SK-N-SH (cell line): ENCODE measurements at regions not wholly inside any gene's neighbourhood (a gene's known extent, or its start where the extent isn't known, plus 50 kb on each side); places are given as distances from the start of the nearest gene placed in this dataset.

Source experiments
- CTCF ChIA-PET: fragments of 300-600, 350-600 bp; formaldehyde crosslinking; extraction: SDS; loops from one replicate; lab custom pipeline; 2021; lab: Yijun Ruan, JAX
- POLR2A ChIA-PET: fragments of 350-600 bp; sonication (Branson Sonifier 250); formaldehyde crosslinking; extraction: SDS; loops from one replicate; lab custom pipeline; 2020; ENCODE audit warnings: antibody characterized with exemption, inconsistent platforms; lab: Yijun Ruan, JAX
- DNase-seq: peaks from one replicate; pipeline ENCODE4 v3.0.0; 2012
- H2AFZ ChIP-seq: fragments of 200-600 bp; sonication (generic); 2 replicates; pipeline ENCODE4 v1.8.1; 2016; ENCODE audit warnings: antibody characterized with exemption, mild to moderate bottlenecking, low read depth
- H3F3A ChIP-seq: fragments of 200-600 bp; sonication (generic); replicated peaks from 2 replicates; pipeline ENCODE3; 2016; ENCODE audit warnings: antibody characterized with exemption, mild to moderate bottlenecking; ENCODE audit not compliant: insufficient read depth
- H3K27ac ChIP-seq, 2 experiments: fragments of 200-500 bp in 1 of 2; fragments of 200-600 bp in 1 of 2; sonication (Bioruptor generic) in 1 of 2; sonication (generic), shearing (Covaris generic) in 1 of 2; 2 replicates each; pipeline versions ENCODE4 v1.5.1 to v1.6.1; 2014 to 2016; ENCODE audit warnings: low read depth in 2 of 2, inconsistent platforms in 1 of 2, low read length in 1 of 2, mild to moderate bottlenecking in 1 of 2, mixed read lengths in 1 of 2
- H3K27me3 ChIP-seq: fragments of 200-600 bp; sonication (generic), shearing (Covaris generic); 2 replicates; pipeline ENCODE4 v1.6.1; 2016; ENCODE audit warnings: mixed run types; ENCODE audit not compliant: insufficient read depth
- H3K36me3 ChIP-seq, 2 experiments: fragments of 200-500 bp in 1 of 2; fragments of 200-600 bp in 1 of 2; sonication (Bioruptor generic) in 1 of 2; sonication (generic) in 1 of 2; replicated peaks in 1 of 2; 2 replicates each; pipeline versions ENCODE3 to v1.5.1; 2014 to 2016; ENCODE audit warnings: low read length in 1 of 2, mild to moderate bottlenecking in 1 of 2; ENCODE audit not compliant: insufficient read depth in 2 of 2, control insufficient read depth in 1 of 2
- H3K4me1 ChIP-seq, 2 experiments: fragments of 200-500 bp in 1 of 2; fragments of 200-600 bp in 1 of 2; sonication (Bioruptor generic) in 1 of 2; sonication (generic), shearing (Covaris generic) in 1 of 2; 2 replicates each; pipeline versions ENCODE4 v1.5.1 to v1.6.1; 2014 to 2016; ENCODE audit warnings: low read depth in 1 of 2, low read length in 1 of 2, mixed run types in 1 of 2; ENCODE audit not compliant: insufficient read depth in 2 of 2, control insufficient read depth in 1 of 2
- H3K4me2 ChIP-seq: fragments of 200-600 bp; sonication (generic), shearing (Covaris generic); 2 replicates; pipeline ENCODE4 v1.6.1; 2017; ENCODE audit warnings: mixed run types
- H3K4me3 ChIP-seq, 2 experiments: fragments of 200-500 bp in 1 of 2; fragments of 200-600 bp in 1 of 2; sonication (Bioruptor generic) in 1 of 2; sonication (generic), shearing (Covaris generic) in 1 of 2; 2 replicates each; pipeline versions ENCODE4 v1.5.1 to v1.8.1; 2014 to 2016; ENCODE audit warnings: low read depth in 2 of 2, inconsistent platforms in 1 of 2, low read length in 1 of 2, mild to moderate bottlenecking in 1 of 2, mixed read lengths in 1 of 2, moderate library complexity in 1 of 2
- H3K79me2 ChIP-seq: fragments of 200-600 bp; sonication (generic); 2 replicates; pipeline ENCODE4 v1.8.1; 2017; ENCODE audit warnings: mild to moderate bottlenecking; ENCODE audit not compliant: insufficient read depth
- H3K9ac ChIP-seq: fragments of 200-600 bp; sonication (generic); 2 replicates; pipeline ENCODE4 v1.6.1; 2017; ENCODE audit warnings: mixed run types
- H3K9me2 ChIP-seq: fragments of 200-600 bp; sonication (generic); 2 replicates; pipeline ENCODE4 v1.6.1; 2017; ENCODE audit warnings: mixed run types
- H3K9me3 ChIP-seq: fragments of 200-600 bp; sonication (generic); 2 replicates; pipeline ENCODE4 v1.6.1; 2017; ENCODE audit warnings: mixed run types, mild to moderate bottlenecking, moderate library complexity
- H4K20me1 ChIP-seq: fragments of 200-600 bp; sonication (generic); 2 replicates; pipeline ENCODE4 v1.6.1; 2017; ENCODE audit warnings: mild to moderate bottlenecking, mixed run types; ENCODE audit not compliant: insufficient read depth
- ELF1 ChIP-seq: IDR thresholded peaks from 2 replicates; pipeline ENCODE4 v1.4.0; 2012
- EP300 ChIP-seq, 2 experiments: IDR thresholded peaks; 2 replicates each; pipeline versions ENCODE4 v1.4.0 to v1.6.1; 2012; ENCODE audit warnings: borderline replicate concordance in 1 of 2, low read depth in 1 of 2, low read length in 1 of 2
- FOXM1 ChIP-seq: IDR thresholded peaks from 2 replicates; pipeline ENCODE4 v1.4.0; 2012; ENCODE audit warnings: low read depth, mild to moderate bottlenecking
- GATA2 ChIP-seq: sonication (generic); formaldehyde crosslinking; IDR thresholded peaks from 2 replicates; pipeline ENCODE4 v1.5.0; 2020; ENCODE audit warnings: mild to moderate bottlenecking, missing genetic modification reagents
- JUND ChIP-seq: IDR thresholded peaks from 2 replicates; pipeline ENCODE4 v1.4.0; 2012
- RAD21 ChIP-seq: IDR thresholded peaks from 2 replicates; pipeline ENCODE4 v1.6.1; 2012; ENCODE audit warnings: mild to moderate bottlenecking, low read length
- SIN3A ChIP-seq: IDR thresholded peaks from 2 replicates; pipeline ENCODE4 v1.6.1; 2012; ENCODE audit warnings: low read depth, mild to moderate bottlenecking, low read length, moderate library complexity, borderline replicate concordance
- SMC3 ChIP-seq: IDR thresholded peaks from 2 replicates; pipeline ENCODE4 v1.6.1; 2012; ENCODE audit warnings: low read depth, low read length, improper control_type of control experiment
- TAF1 ChIP-seq: IDR thresholded peaks from 2 replicates; pipeline ENCODE4 v1.6.1; 2012; ENCODE audit warnings: low read depth, mild to moderate bottlenecking, low read length, moderate library complexity, borderline replicate concordance
- TCF12 ChIP-seq: IDR thresholded peaks from 2 replicates; pipeline ENCODE4 v1.4.0; 2012
- WGBS: methylation state at CpG from one replicate; pipeline ENCODE4 v1.1.6; 2017; ENCODE audit warnings: low lambda C conversion rate; 5-methylcytosine and 5-hydroxymethylcytosine counted together
- TF ChIP-seq, protein P1 (sequence below): IDR thresholded peaks from 2 replicates; pipeline ENCODE4 v1.4.0; 2012; ENCODE audit warnings: low read depth, borderline replicate concordance
- TF ChIP-seq, protein P2 (sequence below): fragments of 150-350 bp; IDR thresholded peaks from 2 replicates; pipeline ENCODE4 v1.6.1; 2017; ENCODE audit warnings: antibody characterized with exemption, low read length, low read depth, borderline replicate concordance
- TF ChIP-seq, protein P3 (sequence below): IDR thresholded peaks from 2 replicates; pipeline ENCODE4 v1.6.1; 2012; ENCODE audit warnings: mild to moderate bottlenecking, low read depth, low read length, moderate library complexity
- TF ChIP-seq, protein P4 (sequence below): IDR thresholded peaks from 2 replicates; pipeline ENCODE4 v1.4.0; 2012; ENCODE audit warnings: low read depth
- TF ChIP-seq, protein P5 (sequence below): IDR thresholded peaks from 2 replicates; pipeline ENCODE4; 2012

DNA sequence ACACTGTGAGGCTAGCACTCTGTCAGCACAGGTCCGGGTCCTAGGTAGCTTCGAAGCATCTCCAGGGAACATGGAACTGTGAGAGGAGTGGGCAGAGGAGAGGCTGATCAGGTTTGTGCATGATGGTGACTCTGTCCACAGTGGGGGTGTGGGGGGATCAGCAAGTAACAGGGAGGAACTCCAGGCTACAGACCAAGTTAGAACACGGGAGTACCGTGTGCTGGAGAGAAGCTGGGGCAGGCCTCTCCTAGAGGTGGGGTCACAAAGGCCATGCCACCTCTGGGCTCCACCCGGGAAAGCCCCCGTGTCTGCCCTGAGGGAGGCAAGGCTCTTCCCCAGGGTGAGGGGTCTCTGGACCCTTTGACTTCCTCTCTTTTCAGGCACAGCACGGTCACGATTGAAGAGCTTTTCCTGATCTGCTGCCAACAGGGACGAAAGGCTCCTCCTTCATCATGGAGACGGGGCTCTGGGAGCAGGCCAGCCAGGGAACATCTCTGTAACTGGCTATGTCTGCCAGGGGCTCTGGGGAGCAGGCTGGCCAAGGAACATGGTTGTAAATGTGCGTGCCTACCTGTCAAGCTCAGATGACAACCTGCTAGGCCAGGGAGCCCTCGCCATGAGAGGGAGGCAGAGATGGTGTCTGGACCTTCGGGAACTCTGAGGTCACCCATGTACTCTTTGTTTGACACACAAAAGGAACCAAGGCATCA is 1476.1 kb downstream of the BRD1 start:
- no peak overlapping the region for H3K9ac ChIP-seq

DNA sequence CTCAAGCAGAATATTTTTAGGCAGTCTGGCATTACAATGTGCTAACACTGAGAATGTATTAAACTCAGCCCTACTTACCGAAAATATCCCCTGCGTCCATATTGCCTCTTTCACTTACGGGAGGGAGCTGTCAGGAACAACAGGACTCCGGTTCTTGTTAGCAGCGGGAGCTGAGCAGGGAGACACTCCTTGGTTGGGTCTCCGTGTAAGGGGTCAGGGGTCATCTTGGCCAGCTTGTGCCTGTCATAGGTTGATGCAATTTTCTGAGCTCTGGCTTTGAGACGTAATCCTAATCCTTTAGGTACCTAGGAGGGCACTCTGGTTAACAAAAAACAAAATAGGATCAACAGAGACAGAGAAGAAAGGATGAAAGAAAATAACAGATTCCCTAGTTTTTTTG is 1477.2 kb downstream of the BRD1 start:
- Histone ChIP-seq H3K4me3 (no peak overlapping the region), H2AFZ (no peak overlapping the region), H3K27ac (no peak overlapping the region), H3K4me2 (no peak overlapping the region), H3K9me3 (no peaks in the 10 kb centered on the region), H3K4me1 (no peaks in the 10 kb centered on the region), H3F3A (no peaks in the 10 kb centered on the region), H4K20me1 (no peaks in the 10 kb centered on the region), H3K9ac (no peak overlapping the region), H3K79me2 (no peaks in the 10 kb centered on the region), H3K27me3 (no peaks in the 10 kb centered on the region; the same call in 1 of the 2 replicates), H3K9me2 (no peaks in the 10 kb centered on the region), H3K36me3 (no peaks in the 10 kb centered on the region)
- ChIA-PET POLR2A (no interaction called here), CTCF (no interaction called here)
- DNase-seq: no peak
- 16% methylated on average over 7 of the region's 7 CpGs for WGBS
- TF ChIP-seq FOXM1 (no peak), RAD21 (no peak), GATA2 (CRISPR knock-in tag) (no peak), SMC3 (no peak), JUND (no peak), EP300 (IDR thresholded peaks at IDR 0.05; ENCODE audit: borderline replicate concordance in 1 of 2, low read depth in 1 of 2, low read length in 1 of 2) (no peak), TCF12 (no peak), TAF1 (no peak)
- TF ChIP-seq, protein P1, sequence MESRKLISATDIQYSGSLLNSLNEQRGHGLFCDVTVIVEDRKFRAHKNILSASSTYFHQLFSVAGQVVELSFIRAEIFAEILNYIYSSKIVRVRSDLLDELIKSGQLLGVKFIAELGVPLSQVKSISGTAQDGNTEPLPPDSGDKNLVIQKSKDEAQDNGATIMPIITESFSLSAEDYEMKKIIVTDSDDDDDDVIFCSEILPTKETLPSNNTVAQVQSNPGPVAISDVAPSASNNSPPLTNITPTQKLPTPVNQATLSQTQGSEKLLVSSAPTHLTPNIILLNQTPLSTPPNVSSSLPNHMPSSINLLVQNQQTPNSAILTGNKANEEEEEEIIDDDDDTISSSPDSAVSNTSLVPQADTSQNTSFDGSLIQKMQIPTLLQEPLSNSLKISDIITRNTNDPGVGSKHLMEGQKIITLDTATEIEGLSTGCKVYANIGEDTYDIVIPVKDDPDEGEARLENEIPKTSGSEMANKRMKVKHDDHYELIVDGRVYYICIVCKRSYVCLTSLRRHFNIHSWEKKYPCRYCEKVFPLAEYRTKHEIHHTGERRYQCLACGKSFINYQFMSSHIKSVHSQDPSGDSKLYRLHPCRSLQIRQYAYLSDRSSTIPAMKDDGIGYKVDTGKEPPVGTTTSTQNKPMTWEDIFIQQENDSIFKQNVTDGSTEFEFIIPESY: no peak

More for the DNA sequence above, 1476.1 kb downstream of the BRD1 start:
- WGBS: 20% methylated on average over 7 of the region's 13 CpGs
- Histone ChIP-seq H3K4me2 (no peak overlapping the region), H3K79me2 (no peaks in the 10 kb centered on the region), H3K27ac (no peak overlapping the region), H3K9me2 (no peaks in the 10 kb centered on the region)
- TF ChIP-seq ELF1: no peak
- TF ChIP-seq, protein P2, sequence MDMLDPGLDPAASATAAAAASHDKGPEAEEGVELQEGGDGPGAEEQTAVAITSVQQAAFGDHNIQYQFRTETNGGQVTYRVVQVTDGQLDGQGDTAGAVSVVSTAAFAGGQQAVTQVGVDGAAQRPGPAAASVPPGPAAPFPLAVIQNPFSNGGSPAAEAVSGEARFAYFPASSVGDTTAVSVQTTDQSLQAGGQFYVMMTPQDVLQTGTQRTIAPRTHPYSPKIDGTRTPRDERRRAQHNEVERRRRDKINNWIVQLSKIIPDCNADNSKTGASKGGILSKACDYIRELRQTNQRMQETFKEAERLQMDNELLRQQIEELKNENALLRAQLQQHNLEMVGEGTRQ: no peak
- no peak for TF ChIP-seq TAF1
- TF ChIP-seq, protein P3, sequence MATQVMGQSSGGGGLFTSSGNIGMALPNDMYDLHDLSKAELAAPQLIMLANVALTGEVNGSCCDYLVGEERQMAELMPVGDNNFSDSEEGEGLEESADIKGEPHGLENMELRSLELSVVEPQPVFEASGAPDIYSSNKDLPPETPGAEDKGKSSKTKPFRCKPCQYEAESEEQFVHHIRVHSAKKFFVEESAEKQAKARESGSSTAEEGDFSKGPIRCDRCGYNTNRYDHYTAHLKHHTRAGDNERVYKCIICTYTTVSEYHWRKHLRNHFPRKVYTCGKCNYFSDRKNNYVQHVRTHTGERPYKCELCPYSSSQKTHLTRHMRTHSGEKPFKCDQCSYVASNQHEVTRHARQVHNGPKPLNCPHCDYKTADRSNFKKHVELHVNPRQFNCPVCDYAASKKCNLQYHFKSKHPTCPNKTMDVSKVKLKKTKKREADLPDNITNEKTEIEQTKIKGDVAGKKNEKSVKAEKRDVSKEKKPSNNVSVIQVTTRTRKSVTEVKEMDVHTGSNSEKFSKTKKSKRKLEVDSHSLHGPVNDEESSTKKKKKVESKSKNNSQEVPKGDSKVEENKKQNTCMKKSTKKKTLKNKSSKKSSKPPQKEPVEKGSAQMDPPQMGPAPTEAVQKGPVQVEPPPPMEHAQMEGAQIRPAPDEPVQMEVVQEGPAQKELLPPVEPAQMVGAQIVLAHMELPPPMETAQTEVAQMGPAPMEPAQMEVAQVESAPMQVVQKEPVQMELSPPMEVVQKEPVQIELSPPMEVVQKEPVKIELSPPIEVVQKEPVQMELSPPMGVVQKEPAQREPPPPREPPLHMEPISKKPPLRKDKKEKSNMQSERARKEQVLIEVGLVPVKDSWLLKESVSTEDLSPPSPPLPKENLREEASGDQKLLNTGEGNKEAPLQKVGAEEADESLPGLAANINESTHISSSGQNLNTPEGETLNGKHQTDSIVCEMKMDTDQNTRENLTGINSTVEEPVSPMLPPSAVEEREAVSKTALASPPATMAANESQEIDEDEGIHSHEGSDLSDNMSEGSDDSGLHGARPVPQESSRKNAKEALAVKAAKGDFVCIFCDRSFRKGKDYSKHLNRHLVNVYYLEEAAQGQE: no peak
- TF ChIP-seq, protein P4, sequence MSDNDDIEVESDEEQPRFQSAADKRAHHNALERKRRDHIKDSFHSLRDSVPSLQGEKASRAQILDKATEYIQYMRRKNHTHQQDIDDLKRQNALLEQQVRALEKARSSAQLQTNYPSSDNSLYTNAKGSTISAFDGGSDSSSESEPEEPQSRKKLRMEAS: no peak
- no peak for TF ChIP-seq SIN3A
- no peak for TF ChIP-seq JUND
- TF ChIP-seq, protein P5, sequence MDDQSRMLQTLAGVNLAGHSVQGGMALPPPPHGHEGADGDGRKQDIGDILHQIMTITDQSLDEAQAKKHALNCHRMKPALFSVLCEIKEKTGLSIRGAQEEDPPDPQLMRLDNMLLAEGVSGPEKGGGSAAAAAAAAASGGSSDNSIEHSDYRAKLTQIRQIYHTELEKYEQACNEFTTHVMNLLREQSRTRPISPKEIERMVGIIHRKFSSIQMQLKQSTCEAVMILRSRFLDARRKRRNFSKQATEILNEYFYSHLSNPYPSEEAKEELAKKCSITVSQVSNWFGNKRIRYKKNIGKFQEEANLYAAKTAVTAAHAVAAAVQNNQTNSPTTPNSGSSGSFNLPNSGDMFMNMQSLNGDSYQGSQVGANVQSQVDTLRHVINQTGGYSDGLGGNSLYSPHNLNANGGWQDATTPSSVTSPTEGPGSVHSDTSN: no peak
- TF ChIP-seq, all 33 proteins: peak for 0
- POLR2A ChIA-PET: no interaction called here
- H3K9me3 ChIP-seq: no peaks in the 10 kb centered on the region
- no peak overlapping the region for H2AFZ ChIP-seq
- no peak for DNase-seq
- H3K27me3 ChIP-seq: no peaks in the 10 kb centered on the region; the same call in 1 of the 2 replicates
- H3K36me3 ChIP-seq: no peaks in the 10 kb centered on the region
- H4K20me1 ChIP-seq: no peaks in the 10 kb centered on the region
- CTCF ChIA-PET: no interaction called here
- no peaks in the 10 kb centered on the region for H3K4me1 ChIP-seq
- no peaks in the 10 kb centered on the region for H3F3A ChIP-seq
- no peak overlapping the region for H3K4me3 ChIP-seq
